Activated naive CD8-positive, alpha-beta T cell (primary cell): ENCODE measurements at regions not wholly inside any gene's neighbourhood (a gene's known extent, or its start where the extent isn't known, plus 50 kb on each side); places are given as distances from the start of the nearest gene placed in this dataset.
A peak's percentile ranks its signal among the peaks of the same experiment; 100 is the strongest.

ENCODE experiments used
- H3K27ac Mint-ChIP-seq: one replicate; pipeline ENCODE4 v1.8.0; 2021; ENCODE audit warnings: mixed read lengths
- H3K27me3 Mint-ChIP-seq: one replicate; pipeline ENCODE4 v1.8.0; 2021; ENCODE audit warnings: mixed read lengths
- H3K36me3 Mint-ChIP-seq: one replicate; pipeline ENCODE4 v1.8.0; 2021; ENCODE audit warnings: mixed read lengths
- H3K4me1 Mint-ChIP-seq: one replicate; pipeline ENCODE4 v1.8.0; 2021; ENCODE audit warnings: low read depth, mixed read lengths
- H3K4me3 Mint-ChIP-seq: one replicate; pipeline ENCODE4 v1.8.0; 2021; ENCODE audit warnings: mild to moderate bottlenecking, mixed read lengths
- H3K9me3 Mint-ChIP-seq: one replicate; pipeline ENCODE4 v1.8.0; 2021; ENCODE audit warnings: low read depth, mixed read lengths

DNA sequence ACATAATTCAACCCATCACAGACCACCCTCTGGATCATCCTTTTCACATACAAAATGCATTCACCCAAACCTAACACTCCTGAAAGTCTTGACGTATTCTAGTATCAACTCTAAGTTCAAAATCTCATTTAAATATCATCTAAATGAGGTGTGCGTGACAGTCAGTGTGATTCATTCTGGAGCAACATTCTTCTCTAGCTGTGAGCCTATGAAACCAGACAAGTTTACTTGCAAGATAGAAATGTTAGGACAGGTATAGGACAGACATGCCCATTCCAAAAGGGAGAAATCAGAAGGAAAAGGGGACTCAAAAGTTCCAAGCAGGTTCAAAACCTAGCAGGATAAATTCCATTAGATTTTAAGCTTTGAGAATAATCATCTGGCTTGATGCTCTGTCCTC is 329.7 kb downstream of the CD83 start:
- Mint-ChIP-seq H3K4me1 (peaks cover 31% of the 10 kb centered on the region), H3K4me3 (no peak overlapping the region), H3K36me3 (peaks cover 6% of the 10 kb centered on the region), H3K9me3 (peaks cover 5% of the 10 kb centered on the region), H3K27ac (no peak overlapping the region), H3K27me3 (no peaks in the 10 kb centered on the region)

DNA sequence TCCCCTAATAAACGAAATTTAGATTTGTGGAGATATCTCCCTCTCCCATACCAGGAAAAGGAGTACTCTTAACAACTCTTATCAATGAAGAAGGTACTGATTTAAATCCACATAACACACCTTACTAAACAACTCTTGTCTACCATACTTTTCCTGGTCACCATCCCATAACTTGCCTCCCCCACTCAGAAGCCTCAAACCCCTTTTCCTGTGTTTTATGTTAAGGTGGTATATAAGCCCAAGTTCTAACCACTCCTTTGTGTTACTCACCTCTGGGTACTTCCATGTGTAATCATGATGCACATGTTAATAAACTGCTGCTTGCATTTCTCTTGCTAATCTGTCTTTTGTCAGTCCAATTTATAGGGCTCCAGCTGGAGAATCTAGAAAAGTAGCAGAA is 330.7 kb downstream of the CD83 start:
- Mint-ChIP-seq H3K4me1 (peaks cover 41% of the 10 kb centered on the region), H3K4me3 (no peak overlapping the region), H3K9me3 (peaks cover 5% of the 10 kb centered on the region), H3K27me3 (no peaks in the 10 kb centered on the region), H3K27ac (no peak overlapping the region), H3K36me3 (peaks cover 6% of the 10 kb centered on the region)

DNA sequence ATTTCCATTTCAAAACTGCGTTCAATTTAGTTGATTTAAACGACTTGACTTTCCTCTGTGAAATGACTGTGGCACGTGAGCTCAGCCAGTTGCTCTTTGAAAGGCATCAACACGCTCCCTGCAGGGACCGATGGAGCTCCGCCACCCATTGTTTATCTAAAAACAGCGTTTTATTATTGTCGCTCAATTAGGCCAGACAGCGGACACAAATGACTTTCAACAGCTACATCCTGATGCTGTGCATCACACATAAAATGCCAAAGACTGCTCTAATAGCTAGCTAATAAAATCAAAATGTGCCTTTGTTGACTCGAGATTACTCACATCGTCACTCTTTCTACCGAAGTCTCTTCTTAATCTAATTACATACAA is 332.5 kb downstream of the CD83 start:
- no peak overlapping the region for H3K4me3 Mint-ChIP-seq
- no peaks in the 10 kb centered on the region for H3K27me3 Mint-ChIP-seq
- H3K4me1 Mint-ChIP-seq, result peaks cover 55% of the 10 kb centered on the region
- peaks cover 6% of the 10 kb centered on the region for H3K36me3 Mint-ChIP-seq
- H3K27ac Mint-ChIP-seq, result peak overlapping the region; percentile 64
- peaks cover 5% of the 10 kb centered on the region for H3K9me3 Mint-ChIP-seq

DNA sequence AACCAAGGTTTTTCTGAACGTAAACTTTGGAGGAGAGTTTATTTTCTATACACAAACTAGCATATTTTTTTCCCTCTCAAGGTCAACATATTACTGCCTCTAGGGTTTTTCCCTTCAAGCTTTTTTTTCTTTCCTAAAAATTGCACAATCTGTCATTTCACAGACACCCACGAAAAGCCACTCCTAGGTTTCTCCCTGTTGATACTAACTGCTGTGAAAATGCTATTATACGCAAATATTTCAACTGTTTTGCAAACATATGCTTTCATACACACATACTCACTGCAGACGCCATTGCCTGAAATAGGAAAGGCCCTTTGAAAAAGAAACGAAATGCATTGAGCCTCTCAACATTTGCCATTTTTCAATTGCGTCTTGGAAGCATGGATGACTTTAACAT is 333.0 kb downstream of the CD83 start:
- Mint-ChIP-seq H3K36me3 (peaks cover 6% of the 10 kb centered on the region), H3K4me3 (no peak overlapping the region), H3K4me1 (peaks cover 60% of the 10 kb centered on the region), H3K27ac (peak overlapping the region; percentile 7), H3K27me3 (no peaks in the 10 kb centered on the region), H3K9me3 (peaks cover 5% of the 10 kb centered on the region)

DNA sequence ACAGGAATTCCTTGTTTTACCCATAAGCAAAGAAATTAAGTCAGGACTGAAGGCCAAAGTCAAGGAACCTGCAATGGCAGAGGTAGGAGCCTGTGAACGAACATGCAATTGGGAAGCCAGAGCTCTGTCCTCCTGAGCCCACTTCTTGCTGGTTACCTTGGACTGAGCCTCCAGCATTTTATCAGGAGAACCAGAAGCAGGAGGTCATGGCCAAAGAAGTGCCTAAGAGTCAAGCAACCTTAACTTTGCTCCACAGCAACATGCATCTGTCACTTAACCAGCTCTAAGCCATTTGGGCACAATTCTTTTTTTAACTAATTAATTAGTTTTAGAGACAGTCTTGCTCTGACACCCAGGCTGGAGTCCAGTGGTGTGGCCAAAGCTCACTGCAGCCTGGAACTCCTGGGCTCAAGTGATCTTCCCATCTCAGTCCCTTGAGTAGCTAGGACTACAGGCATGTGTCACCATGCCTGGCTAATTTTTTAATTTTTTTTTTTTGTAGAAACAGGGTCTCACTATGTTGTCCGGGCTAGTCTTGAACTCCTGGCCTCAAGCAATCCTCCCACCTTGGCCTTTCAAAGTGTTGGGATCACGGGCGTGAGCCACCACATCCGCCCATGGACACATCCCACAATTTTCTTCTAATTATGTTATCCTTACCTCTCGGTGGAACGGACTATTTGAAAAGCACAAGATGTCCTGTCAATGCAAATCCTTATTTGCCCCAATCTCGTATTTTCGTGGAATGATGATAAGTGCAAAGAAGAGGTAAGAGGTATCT is 334.2 kb downstream of the CD83 start:
- Mint-ChIP-seq H3K9me3 (peaks cover 5% of the 10 kb centered on the region), H3K4me1 (peaks cover 62% of the 10 kb centered on the region), H3K27ac (peak overlapping the region; percentile 11), H3K4me3 (no peak overlapping the region), H3K36me3 (peaks cover 6% of the 10 kb centered on the region), H3K27me3 (no peaks in the 10 kb centered on the region)

DNA sequence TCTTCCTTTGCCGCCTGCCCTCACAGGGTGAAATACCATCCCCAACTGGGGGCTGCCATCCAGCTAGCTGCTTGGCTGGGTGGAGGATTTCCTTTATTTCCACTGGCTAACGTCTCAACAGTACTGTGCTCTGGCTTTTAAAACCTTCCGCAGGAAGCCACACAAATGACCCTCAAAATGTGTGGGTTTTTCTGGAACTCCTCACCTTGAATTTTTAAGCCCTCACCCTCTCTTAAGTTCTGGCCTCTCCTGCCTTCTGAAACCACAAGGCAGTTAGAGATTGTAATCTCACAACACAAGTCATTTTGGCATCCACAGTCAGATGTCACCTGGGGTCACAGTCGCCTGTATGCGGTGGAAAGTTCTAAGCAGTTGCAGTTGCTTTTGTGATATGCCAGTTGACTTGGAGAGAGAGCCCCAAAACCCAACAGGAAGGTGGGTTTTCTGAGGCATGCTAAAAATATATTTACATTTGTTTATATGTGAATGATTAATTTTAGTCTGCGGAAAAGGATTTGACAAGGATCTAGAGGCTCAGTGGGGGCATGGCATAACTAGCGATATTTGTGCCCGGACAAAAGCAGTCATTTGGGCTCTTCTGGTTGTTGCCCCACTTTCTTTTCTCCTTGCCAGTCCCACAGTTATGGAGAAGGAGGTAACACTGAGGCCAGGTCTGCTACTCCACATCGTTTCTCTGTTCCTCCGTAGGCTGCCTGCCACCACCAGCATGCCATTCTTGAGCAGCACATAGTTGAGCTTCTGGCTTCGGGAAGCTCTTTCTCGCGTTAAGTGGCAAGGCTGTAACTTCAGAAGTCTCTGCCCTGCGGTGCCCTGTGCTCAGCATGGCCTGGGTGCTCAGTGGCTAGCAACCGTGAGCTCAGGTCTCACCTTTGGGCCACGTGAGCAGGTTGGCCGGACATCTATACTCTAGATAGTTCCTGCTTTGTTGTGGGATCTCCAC is 335.3 kb downstream of the CD83 start:
- peak overlapping the region; percentile 75 for H3K27ac Mint-ChIP-seq
- peak overlapping the region; percentile 59 for H3K4me3 Mint-ChIP-seq
- H3K36me3 Mint-ChIP-seq, result peaks cover 3% of the 10 kb centered on the region
- H3K27me3 Mint-ChIP-seq, result no peaks in the 10 kb centered on the region
- peaks cover 5% of the 10 kb centered on the region for H3K9me3 Mint-ChIP-seq
- H3K4me1 Mint-ChIP-seq, result peaks cover 62% of the 10 kb centered on the region

DNA sequence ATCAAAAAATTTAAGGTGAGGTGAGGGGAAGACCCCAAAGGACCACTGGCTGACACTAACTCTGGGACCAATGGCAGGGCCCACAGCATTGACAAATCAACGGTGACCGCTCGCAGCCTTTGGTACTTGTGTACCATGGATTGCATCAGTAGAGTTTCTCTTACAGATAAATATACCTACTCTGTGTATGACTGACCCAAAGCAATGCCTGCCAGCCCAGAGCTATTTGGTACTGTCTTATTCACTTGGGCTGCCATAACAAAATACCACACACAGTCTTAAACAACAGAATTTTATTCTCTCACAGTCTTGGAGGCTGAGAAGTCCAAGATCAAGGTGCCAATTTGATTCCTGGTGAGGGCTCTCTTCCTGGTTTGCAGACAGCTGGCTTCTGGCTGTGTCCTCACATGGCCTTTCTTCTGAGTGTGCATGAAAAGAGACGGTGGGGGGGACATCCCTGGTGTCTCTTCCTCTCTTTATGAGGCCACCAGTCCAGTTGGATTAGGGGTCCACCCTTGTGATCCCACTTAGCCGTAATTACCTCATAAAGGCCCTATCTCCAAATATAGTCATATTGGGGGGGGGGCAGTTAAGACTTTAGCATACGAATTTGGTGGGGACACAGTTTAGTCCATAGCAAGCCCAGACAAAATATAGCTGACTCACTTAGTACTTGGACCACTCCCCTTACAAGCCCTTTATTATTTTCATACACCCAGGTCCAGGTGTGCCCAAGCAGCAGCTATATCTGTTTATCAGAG is 336.3 kb downstream of the CD83 start:
- Mint-ChIP-seq H3K27me3 (no peaks in the 10 kb centered on the region), H3K9me3 (no peaks in the 10 kb centered on the region), H3K4me3 (peak overlapping the region; percentile 59), H3K27ac (peak overlapping the region; percentile 75), H3K4me1 (peaks cover 62% of the 10 kb centered on the region), H3K36me3 (no peaks in the 10 kb centered on the region)

DNA sequence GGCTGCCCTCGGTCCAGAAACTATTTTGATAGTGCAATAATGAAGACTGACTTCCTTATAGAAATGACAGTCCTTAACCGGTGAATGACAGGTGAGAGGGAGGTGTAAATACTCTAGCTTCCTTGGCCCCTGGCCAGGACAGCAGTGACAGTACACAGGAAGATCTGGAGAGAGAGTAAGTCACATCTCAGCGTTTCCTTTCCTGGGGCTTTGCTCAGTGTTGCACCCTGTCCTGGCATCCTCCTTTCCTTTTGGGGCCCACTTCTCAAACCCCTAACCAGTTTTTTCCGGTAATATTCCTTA is 336.9 kb downstream of the CD83 start:
- peaks cover 59% of the 10 kb centered on the region for H3K4me1 Mint-ChIP-seq
- H3K36me3 Mint-ChIP-seq, result no peaks in the 10 kb centered on the region
- no peaks in the 10 kb centered on the region for H3K9me3 Mint-ChIP-seq
- H3K27me3 Mint-ChIP-seq, result no peaks in the 10 kb centered on the region
- no peak overlapping the region for H3K27ac Mint-ChIP-seq
- H3K4me3 Mint-ChIP-seq, result peak overlapping the region; percentile 30

DNA sequence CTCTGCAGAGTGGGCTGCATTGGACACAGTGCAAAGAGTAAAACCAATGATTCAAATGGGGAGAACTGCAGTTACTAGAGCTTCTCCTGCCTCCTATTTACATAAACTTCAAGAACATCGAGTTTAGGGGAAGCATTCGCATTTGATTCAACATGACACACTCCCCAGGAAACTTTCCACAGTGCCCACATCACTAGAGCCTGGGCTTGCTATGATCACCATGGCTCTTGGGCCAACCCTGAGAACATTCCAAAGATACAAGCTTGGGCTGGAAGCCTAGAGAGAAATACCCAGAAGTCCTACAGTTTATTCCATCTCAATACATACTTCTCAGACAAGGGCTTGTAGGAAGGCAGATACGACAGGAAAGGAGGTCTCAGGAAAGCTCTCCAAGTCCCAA is 337.9 kb downstream of the CD83 start:
- Mint-ChIP-seq H3K4me1 (peaks cover 49% of the 10 kb centered on the region), H3K27ac (no peak overlapping the region)

DNA sequence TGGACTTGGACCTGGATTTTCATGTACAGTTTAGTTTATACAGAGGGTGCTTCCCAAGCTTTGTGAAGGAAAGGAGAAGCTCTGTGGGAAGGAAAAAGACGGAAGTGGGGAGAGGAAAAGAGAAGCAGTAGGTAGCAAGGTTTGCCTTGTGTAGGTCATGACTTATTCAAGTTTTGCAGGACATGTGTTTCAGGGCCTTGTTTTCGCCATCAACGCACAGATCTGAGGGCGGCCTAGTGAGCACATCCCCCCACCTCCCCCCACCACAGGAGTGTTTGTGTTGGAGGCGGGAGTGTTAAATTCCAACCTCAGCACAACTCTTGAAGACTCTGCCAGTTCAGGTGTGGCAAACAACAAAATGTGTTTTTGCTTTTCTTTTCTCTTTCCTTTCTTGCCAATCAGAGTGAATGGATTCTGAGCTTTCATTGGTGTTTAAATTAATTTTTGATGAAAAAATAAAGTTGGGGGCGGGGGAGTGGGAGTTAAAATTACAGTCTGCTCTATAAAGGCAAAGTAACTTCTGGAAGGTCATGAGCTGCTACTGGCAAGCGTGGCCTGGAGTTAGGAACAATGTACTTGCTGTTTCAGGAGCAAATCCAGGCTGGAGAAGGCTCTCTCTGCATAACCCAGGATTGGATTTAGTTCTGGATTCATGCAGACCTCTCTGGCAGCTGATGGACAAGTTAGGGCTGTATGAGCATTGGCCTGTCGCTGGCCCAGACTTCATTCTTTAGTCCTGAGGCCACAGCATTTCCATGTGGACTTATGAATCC is 338.5 kb downstream of the CD83 start:
- H3K4me1 Mint-ChIP-seq, result peaks cover 44% of the 10 kb centered on the region
- H3K27ac Mint-ChIP-seq, result peak overlapping the region; percentile 16
- H3K27me3 Mint-ChIP-seq, result no peaks in the 10 kb centered on the region

More for the DNA sequence above, 337.9 kb downstream of the CD83 start:
- no peaks in the 10 kb centered on the region for H3K9me3 Mint-ChIP-seq
- no peaks in the 10 kb centered on the region for H3K27me3 Mint-ChIP-seq
- H3K4me3 Mint-ChIP-seq, result no peak overlapping the region
- no peaks in the 10 kb centered on the region for H3K36me3 Mint-ChIP-seq

DNA sequence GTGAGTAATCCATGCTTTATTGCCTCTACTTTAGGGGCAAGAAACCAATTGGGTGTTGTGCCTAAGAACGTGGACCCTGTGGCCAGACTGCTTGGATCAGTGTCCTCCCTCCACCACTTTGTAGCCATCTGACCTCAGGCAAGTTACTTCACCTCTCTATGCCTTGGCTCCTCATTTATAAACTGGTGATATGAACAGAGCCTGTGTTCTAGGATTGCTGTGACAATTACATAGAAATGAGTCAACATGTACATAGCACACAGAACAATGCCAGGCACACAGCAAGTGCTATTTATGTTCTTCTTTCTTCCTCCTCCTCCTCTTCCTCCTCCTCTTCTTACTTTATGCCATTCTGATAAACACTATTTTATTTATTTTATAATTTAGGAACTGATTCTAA is 339.4 kb downstream of the CD83 start:
- no peaks in the 10 kb centered on the region for H3K36me3 Mint-ChIP-seq
- no peak overlapping the region for H3K27ac Mint-ChIP-seq
- no peaks in the 10 kb centered on the region for H3K9me3 Mint-ChIP-seq
- H3K27me3 Mint-ChIP-seq, result no peaks in the 10 kb centered on the region
- H3K4me3 Mint-ChIP-seq, result no peak overlapping the region
- peaks cover 39% of the 10 kb centered on the region for H3K4me1 Mint-ChIP-seq

More for the DNA sequence above, 338.5 kb downstream of the CD83 start:
- H3K9me3 Mint-ChIP-seq, result no peaks in the 10 kb centered on the region
- H3K4me3 Mint-ChIP-seq, result no peak overlapping the region
- H3K36me3 Mint-ChIP-seq, result no peaks in the 10 kb centered on the region

DNA sequence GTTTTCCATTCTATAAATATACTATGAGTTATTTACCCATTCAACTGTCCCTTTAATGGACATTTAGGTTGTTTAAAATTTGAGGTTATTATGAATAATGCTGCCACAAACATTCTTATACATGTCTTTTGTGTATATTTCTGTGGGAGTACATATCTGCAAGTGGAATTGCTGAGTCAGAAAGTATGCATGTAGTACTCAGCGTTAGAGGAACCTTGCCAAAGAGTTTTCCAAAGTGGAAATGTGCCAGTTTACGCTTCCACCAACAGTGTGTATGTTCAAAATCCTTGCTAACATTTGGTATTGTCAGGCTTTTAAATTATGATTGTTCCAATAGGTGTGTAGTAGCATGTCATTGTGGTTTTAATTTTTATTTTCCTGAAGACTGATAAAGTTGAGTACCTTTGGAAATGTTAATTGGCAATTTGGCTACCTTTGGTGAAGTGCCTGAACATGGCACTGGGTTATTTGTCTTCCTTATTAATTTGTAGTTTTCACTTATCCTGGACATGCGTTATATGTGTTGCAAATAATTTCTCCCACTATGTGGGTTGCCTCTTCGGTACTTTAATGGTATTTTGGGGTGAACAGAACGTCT is 341.2 kb downstream of the CD83 start:
- no peaks in the 10 kb centered on the region for H3K36me3 Mint-ChIP-seq
- no peak overlapping the region for H3K27ac Mint-ChIP-seq
- no peaks in the 10 kb centered on the region for H3K9me3 Mint-ChIP-seq
- peaks cover 20% of the 10 kb centered on the region for H3K4me1 Mint-ChIP-seq
- H3K27me3 Mint-ChIP-seq, result no peaks in the 10 kb centered on the region
- H3K4me3 Mint-ChIP-seq, result no peak overlapping the region

DNA sequence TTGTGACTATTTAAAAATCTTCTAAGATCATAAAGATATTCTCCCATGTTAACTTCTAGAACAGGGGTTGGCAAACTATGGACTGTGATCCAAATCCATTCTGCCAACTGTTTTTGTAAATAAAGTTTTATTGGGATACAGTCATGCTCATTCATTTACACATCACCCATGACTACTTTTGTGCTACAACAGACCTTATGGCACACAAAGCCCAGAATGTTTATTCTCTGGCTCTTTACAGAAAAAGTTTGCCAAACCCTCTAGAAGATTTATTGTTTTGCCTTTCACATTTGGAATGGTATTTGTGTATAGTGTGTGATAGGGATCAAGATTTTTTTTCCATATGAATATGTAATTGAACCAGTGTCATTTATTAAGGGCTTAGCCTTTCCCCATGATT is 341.7 kb downstream of the CD83 start:
- Mint-ChIP-seq H3K9me3 (no peaks in the 10 kb centered on the region), H3K36me3 (no peaks in the 10 kb centered on the region), H3K4me3 (no peak overlapping the region), H3K4me1 (peaks cover 15% of the 10 kb centered on the region), H3K27ac (no peak overlapping the region), H3K27me3 (no peaks in the 10 kb centered on the region)

DNA sequence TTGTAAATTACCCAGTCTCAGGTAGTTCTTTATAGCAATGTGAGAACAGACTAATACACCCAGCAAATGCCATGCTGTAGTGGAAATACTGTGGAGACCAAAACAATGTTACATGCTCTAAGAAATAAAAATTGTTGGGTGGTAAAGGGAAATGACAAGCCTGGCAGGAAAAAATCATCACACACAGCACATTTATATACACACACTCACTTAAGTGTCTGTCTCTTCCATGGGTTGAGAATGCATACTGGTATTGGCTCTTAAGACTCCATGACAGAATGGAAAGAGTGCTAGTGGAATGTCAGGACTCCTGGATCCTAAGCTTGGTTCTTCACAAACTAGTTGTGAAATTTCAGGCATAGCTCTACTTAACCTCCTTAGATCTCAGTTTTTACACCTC is 343.0 kb downstream of the CD83 start:
- Mint-ChIP-seq H3K27me3 (no peaks in the 10 kb centered on the region), H3K9me3 (no peaks in the 10 kb centered on the region), H3K36me3 (peaks cover 4% of the 10 kb centered on the region), H3K27ac (no peak overlapping the region), H3K4me3 (no peak overlapping the region), H3K4me1 (peaks cover 4% of the 10 kb centered on the region)
